CD4-positive, alpha-beta T cell treated with Interferon alpha-2 for 1 hour (primary cell): ENCODE measurements at regions not wholly inside any gene's neighbourhood (a gene's known extent, or its start where the extent isn't known, plus 50 kb on each side); places are given as distances from the start of the nearest gene placed in this dataset.
"Not testable (repeated sequence)": the region's sequence is repeated elsewhere in the genome, so short reads cannot be mapped to it uniquely, and the experiment has no call there.

Experiments used
- DNase-seq, 2 donors: peaks; one replicate each; pipeline ENCODE4 v3.0.0-alpha.2; 2020 to 2022

DNA sequence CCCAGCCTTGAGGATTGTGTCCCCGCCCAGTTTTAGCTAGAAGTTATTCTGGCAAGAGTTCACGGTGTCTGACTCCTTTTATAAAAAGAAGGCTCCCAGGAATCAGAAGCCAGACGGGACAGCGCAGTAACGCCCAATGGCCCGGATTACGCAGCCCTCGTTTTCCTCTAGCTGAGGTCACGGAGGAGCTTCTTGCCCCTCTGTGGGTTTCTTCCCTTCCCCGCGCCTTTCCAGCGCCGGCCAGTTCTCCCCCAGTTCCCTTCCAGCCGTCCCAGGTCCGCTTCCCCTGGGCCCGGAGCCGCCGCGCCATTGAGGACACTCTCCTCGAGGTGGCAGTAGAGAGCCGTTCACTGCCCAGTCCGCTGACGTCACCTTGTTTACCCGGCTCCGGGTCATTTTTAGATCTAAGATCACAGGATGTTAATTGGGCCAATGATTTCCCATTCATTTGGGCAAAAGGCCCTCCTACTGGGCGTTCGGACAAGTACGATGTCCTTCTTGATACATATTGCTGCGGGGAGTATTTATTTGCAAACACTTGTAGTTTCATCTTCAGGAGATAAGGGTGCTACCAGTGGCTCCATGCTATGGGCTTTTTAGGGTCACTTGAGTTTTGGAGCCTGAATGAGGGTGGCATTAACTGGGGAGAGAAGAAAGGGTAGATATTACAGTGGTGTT, 81.5 kb upstream of the PPM1B start:
- peak; percentile 81 to 86 for DNase-seq

DNA sequence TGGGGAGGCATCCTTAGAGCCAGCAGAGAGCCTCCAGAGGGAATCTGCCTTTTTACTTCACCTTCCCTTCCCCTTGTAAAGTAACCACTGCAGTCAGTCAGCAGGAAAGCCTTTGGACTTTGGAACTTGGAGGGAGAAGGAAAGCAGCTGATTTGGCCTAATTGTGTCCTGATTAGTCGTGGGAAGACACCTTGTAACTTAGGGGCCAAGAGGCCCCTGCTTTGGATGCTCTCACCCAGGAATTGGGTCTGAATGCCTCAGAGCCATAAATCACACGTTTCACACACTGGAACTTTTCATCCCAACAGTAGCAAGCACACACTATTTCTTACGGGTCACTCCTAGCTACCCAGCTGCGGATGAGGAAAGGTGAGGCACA, 81.0 kb upstream of the PPM1B start:
- DNase-seq = no peak

DNA sequence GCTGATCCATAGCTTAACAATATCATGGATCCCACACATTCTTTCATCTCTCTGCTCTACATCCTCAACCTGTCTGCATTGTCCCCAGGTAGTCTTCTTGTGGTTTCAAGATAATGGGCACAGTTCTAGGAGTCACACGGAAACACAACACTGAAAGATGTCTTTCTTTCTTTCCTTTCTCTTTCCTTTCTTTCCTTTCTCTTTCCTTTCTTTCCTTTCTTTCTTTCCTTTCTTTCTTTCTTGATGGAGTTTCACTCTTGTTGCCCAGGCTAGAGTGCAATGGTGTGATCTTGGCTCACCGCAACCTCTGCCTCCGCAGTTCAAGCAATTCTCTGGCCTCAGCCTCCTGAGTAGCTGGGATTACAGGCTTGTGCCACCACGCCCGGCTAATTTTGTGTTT, 76.2 kb upstream of the PPM1B start:
- not testable (repeated sequence) for DNase-seq

DNA sequence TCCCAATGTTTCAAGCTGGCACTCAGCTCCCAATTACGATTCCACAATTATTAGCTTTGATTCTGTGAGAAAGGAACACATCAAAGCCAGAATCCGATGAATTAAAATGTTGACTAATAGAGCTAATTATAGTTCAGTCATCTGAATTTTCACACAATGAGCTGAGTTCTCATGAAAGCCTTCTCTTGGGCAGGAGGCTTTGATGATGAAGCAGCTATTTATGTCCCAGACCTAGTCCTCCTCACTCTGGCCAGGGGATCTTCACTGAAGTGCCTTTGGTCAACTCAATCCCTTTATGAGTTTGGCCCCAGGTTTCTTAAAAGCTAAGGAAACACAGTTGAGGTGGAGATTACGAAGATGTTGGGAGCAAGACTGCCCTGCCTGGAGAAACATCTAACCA, 74.7 kb upstream of the PPM1B start:
- DNase-seq = no peak

DNA sequence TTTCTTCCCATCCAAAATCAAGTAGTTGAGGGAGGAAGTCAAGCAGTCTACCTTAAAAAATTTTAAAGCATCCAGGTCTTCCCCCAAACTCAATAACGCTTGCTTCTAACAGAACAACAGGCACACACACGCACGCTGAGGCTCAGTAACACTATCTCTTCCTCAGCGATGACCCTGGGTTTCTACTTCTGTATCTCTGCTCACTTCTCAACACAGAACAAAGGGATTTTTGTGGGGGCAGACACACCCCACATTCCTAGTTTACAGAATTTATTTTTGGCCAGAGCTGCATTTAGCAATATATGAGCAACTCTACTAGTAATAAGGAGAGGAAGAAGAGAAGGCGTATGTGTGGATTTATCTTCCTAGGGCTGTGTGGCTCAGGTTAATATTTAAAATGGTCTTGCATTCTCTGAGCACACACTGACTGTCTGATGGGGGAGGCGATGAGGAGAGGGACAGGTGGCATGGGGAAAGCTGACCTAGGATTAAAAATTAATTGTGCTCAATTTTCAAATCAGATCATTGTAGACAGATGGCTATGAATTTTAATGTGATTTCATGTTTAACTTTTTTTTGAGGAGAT, 71.3 kb upstream of the PPM1B start:
- no peak for DNase-seq

DNA sequence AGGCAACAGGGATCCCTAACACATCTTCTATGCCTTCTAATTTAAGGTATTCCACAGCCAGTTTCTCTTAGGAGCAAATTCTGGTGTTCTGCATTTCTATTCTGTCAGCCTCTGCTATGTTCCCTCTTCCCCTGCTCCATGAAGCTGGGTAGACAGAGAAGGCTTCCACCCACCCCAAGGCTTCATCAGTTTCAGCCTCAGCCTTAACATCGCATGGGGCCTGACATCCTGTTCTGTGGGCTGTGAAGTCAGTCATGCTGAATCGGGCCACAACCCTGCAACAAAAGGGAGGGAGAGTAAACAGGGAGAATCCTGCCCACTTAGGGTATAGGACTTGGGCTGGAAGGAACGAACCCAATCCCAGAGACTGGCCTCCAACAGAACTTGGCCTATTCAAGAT, 70.6 kb upstream of the PPM1B start:
- DNase-seq = no peak

DNA sequence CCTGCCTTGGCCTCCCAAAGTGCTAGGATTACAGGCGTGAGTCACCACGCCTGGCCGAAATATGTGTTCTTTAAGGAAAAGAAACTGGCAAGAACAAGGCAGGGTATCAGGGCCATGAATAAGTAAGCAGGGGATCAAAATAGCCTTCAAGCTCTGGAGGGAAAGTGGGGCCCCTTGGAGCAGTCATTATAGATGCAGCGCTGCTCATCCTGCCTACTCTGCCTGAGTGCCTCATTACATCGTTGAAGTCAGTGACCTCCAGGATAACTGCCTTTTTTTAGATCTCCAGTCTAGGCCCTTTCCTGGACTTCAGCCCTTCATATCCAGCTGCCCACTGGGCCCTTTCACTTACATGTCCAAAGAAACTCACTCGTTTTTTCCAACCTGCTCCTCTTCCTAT, 69.8 kb upstream of the PPM1B start:
- DNase-seq = no peak

DNA sequence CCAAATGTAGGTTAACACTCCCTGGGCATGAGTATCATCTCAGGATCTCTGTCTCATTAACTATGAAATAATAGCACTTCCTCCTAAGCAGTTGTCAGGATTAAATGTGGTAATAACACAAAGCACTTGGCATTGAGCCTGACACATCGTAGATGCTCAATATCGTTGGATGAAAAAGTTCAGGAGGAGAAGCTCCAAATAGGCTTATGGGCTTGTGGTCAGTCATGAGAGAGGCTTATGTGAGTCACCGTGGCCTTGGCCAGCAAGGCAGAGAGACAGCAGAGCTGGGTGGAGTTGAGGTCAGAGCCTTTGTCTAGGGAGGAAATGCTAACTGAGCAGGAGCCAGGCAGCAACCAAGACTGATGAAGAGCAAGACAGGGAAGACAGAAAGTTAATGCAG, 68.3 kb upstream of the PPM1B start:
- peak in 1 of 2 donors; percentile 44 for DNase-seq

DNA sequence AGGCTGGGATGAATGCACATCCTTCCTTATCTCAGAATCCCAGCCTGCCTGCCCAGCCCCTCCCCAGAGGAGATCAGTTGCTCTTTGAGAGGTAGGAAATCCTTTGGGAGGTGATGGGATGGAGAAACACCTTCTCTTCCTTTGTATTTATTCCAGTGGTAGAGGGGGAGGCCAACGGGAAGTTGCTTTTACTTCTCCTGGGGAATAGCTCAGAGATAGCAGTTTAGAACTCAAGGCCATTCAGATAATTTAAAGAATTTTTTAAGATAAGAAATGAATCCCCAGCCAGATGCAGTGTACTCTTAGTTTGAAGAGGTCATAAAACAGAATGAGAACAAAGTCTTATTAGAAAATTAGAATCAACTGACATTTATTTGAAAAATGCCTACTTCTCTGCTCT, 67.4 kb upstream of the PPM1B start:
- DNase-seq = no peak

DNA sequence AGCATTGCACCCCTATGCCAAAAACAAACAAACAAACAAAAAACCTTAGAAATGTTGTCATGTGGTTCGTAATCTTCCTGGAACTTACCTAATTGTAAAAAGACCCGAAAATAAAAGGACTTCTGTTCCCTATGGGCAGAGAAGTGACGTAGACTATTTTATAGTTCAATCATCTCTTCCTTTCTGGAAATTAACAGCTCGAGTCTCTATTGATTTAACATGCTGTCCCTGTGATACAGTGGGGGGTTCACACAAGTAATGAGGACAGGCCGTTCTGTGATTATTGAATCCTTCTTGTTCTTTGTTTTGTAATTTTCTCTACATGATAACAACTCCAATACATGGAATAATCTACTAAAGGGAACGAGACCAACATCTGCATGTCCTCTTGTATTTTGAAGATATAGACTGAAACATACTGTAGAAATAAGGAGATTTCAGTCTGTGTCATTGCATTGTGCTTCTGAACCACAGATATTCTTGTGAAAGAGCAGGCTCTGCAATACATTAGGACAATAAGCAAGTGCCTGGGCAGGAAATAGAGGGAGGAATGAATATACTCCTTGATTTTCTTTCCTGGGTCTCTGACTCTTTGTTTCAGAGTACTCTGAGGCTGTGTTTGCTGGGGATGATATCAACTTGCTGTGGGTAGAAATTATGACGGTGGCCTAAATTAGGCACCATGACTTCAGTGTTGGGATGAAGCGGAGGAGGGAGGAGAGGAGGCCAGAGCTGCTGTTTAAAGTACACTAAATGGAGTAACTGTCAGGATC, 65.7 kb upstream of the PPM1B start:
- DNase-seq = no peak

DNA sequence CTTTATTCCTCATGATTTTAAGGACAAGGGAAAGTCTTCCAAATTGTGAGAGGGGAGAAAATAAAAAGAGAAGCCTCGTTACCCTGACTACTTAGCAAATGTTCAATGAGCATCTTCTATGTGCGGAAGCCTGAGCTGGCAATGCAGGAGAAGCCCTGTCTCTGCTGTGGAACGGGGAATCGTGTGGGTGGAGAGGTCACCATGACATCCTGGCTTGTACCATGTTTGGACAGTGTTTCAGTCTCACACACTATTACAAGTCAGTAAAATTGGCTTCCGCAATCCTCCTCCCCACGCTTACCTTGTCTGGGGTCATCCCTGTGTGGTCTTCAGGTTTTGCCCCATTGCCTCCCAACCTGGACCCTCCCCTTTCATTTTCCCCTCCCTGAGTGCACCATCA, 65.0 kb upstream of the PPM1B start:
- DNase-seq = no peak

DNA sequence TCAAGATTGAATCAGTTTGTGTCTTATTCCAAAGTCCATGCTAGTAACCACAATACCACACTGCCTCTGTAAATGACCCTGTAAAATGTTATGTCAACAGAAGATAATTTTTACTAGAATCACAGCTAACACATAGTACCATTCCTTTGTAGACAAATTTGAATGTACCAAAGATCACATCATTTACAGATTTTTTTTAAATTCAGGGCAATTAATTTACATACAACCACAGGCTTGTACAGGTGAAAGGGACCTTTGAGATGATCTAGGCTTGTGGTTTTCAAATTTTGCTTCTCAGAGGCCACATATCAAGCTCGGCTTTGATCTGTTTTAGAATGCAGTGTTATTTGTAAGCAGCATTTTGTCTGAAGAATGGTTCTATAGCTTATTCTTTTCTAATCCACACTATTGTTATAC, 63.8 kb upstream of the PPM1B start:
- DNase-seq = no peak

DNA sequence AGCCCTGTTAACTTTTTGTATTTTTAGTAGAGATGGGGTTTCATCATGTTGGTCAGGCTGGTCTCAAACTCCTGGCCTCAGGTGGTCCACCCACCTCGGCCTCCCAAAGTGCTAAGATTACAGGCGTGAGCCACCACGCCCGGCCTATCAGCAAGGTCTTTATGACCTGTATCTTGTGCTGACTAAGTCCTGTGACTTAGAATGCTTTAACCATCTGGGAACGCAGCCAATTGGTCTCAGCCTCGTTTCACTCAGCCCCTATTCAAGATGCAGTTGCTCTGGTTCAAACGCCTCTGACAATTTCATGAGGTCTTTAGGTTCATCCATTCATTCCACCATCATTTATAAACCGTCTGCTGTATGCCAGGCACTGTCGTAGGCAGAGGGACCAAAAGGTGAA, 62.2 kb upstream of the PPM1B start:
- not testable (repeated sequence) for DNase-seq

DNA sequence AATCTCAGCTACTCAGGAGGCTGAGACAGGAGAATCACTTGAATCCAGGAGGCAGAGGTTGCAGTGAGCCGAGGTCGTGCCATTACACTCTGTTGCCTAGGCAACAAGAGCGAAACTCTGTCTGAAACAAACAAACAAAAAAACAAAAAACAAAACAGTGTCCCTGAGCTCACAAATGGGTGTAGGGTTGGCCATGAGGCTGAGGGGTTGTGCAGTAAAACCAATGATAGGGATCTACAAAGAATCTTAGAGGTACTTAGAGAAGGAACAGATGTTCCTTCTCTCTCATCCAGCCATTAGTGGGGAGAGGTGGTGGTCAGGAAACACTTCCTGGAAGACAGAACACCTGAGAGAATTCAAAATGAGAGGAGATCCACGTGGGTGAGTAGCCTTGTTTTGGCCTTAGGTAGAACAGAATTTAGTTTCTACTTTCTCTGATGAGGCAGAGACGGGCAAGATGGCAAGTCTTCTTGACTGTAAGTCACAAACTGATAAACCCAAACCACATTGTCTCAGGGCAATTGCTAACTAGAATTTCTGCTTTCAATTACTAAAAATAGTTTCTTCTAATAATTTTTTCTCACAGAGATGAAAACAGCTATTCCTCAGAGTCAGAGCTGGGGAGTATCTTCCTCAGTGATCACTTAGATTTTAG, 61.5 kb upstream of the PPM1B start:
- DNase-seq = no peak

DNA sequence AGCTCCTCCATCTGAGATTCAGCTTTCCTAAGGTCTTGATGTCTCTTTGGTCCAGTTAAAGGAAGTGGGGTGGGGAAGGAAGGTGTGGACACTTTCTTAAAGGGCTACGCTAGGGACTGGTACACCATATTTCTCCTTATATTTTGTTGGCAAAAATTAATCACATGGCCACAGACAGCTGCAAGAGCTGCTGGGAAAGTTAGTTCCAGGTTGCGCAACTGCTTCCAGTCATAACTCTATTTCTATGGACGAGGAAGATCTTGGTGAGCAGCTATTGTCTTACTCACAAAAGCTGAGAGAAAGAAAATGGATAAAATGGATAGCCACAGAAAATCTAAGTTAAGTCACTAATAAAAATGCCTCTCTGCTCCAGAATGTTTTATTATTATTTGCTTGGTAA, 60.7 kb upstream of the PPM1B start:
- no peak for DNase-seq

DNA sequence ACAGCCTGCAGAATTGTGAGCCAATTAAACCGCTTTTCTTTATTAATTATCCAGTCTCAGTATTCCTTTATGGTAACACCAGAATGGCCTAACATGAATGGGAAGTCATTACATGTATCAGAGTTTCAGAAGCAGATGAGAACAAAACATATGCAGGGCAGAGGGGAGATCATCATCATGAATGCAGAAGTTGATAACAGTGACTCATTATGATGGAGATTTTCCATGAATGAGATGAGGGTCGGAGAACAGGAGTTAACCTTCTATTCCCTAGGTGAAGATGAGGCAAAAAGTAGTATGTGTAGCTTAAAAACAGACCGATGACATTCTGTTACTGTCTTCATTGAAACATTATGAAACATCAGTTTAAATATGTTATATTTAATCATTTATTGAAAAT, 59.5 kb upstream of the PPM1B start:
- no peak for DNase-seq

DNA sequence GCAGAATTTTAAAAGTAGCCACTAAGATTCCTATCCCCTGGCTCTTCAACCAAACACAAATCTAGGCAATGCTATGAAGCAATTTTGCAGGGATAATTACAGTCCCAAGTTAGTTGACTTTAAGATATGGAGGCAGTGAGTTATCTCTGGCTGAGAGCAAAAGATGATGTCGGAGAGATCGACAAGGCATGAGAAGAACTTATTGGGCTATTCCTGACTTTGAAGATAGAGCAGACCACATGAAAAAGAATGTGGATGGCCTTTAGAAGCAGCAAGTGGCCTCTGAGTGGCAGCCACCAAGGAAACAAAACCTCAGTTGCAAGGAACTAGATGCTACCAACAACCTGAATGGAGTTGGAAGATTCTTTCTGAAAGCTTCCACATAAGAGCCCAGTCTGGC, 58.2 kb upstream of the PPM1B start:
- no peak for DNase-seq

DNA sequence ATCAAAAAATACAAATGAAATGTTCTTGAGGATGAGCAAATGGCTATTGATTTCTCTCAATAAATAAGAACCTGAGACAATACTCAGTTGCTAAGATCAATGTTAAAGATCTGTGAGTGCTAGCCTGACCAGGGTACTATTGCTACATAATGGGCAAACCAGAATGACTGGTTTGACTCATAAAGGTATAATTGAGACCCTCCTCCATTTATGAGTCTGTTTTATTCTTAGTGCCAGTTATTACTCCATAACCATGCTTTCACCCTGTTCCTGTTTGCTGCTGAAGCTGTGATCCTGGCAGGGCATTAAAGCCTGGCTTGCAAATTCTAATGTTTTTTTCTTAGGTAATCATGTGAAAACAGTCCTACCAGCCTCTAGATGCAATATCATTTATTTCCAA, 56.6 kb upstream of the PPM1B start:
- no peak for DNase-seq

DNA sequence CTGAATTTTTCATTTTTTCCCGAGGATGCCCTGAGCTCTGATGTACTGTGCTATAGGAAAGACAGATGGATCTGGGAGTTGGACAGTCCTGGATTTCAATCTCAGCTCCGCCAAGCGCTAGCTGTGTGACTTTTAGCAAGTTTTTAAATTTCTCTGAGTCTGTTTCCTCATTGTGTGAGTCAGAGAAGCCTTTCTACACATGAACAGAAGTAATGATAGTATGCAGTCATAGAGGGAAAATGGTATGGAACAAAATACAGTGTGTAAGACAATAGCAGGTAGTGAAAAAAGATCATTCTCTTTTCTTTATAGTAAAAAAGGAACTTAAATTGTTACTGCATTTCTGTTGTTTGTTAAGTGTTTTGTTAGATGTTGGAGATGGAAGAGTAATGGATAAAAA, 52.4 kb upstream of the PPM1B start:
- no peak for DNase-seq

DNA sequence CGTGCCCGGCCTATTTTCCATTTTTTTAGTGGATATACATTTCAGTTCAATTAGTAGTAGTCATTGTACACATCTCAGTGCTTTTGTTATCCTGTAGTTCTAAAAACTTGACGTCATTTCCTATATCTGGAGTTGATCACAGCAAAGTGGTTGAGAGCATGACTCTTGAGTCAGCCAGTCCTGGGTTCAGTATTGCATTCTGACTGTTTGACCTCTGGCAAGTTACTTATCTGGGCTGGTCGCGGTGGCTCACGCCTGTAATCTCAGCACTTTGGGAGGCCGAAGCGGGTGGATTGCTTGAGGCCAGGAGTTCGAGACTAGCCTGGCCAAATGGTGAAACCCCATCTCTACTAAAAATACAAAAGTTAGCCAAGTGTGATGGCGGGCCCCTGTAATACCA, 50.4 kb upstream of the PPM1B start:
- no peak for DNase-seq
